Mesendoderm (in vitro differentiated cells): ENCODE measurements at regions not wholly inside any gene's neighbourhood (a gene's known extent, or its start where the extent isn't known, plus 50 kb on each side); places are given as distances from the start of the nearest gene placed in this dataset.
"Not testable (repeated sequence)": the region's sequence is repeated elsewhere in the genome, so short reads cannot be mapped to it uniquely, and the experiment has no call there.

Source experiments
- DNase-seq: peaks from one replicate; pipeline ENCODE4 v3.0.0; 2013
- H2AK5ac ChIP-seq: 2 replicates; pipeline ENCODE4 v1.6.1; 2013; ENCODE audit warnings: low read length, inconsistent platforms
- H2BK120ac ChIP-seq: 2 replicates; pipeline ENCODE4 v1.6.1; 2013; ENCODE audit warnings: low read depth, mild to moderate bottlenecking, low read length, moderate library complexity, mixed read lengths
- H2BK15ac ChIP-seq: replicated peaks from 2 replicates; pipeline ENCODE4 v1.6.1; 2013; ENCODE audit warnings: low read depth, mild to moderate bottlenecking, moderate library complexity
- H2BK5ac ChIP-seq: 2 replicates; pipeline ENCODE4 v1.6.1; 2013; ENCODE audit warnings: low read length, inconsistent platforms
- H3K18ac ChIP-seq: 2 replicates; pipeline ENCODE4 v1.6.1; 2013; ENCODE audit warnings: mild to moderate bottlenecking, low read length, mixed read lengths
- H3K23ac ChIP-seq: one replicate; pipeline ENCODE4 v1.6.1; 2013; ENCODE audit warnings: low read length
- H3K27ac ChIP-seq: 2 replicates; pipeline ENCODE4 v1.5.1; 2013; ENCODE audit warnings: low read depth, mild to moderate bottlenecking, inconsistent platforms, low read length, moderate library complexity
- H3K27me3 ChIP-seq: 2 replicates; pipeline ENCODE4 v1.6.1; 2013; ENCODE audit warnings: low read length, control low read depth, mild to moderate bottlenecking, inconsistent platforms; ENCODE audit not compliant: insufficient read depth, poor library complexity
- H3K36me3 ChIP-seq: 2 replicates; pipeline ENCODE4 v1.6.1; 2013; ENCODE audit warnings: low read length, inconsistent platforms; ENCODE audit not compliant: control insufficient read depth, insufficient read depth
- H3K4ac ChIP-seq: one replicate; pipeline ENCODE4 v1.6.1; 2013; ENCODE audit warnings: low read depth, mild to moderate bottlenecking, low read length, moderate library complexity
- H3K4me1 ChIP-seq: 2 replicates; pipeline ENCODE4 v1.6.1; 2013; ENCODE audit warnings: low read depth, low read length, inconsistent platforms; ENCODE audit not compliant: control insufficient read depth
- H3K4me2 ChIP-seq: 2 replicates; pipeline ENCODE4 v1.6.1; 2013; ENCODE audit warnings: low read length
- H3K4me3 ChIP-seq: 2 replicates; pipeline ENCODE4 v1.5.1; 2013; ENCODE audit warnings: mild to moderate bottlenecking, low read length
- H3K56ac ChIP-seq: one replicate; pipeline ENCODE4 v1.6.1; 2013; ENCODE audit warnings: low read length
- H3K79me1 ChIP-seq: 2 replicates; pipeline ENCODE4 v1.6.1; 2013; ENCODE audit warnings: low read length, inconsistent platforms
- H3K79me2 ChIP-seq: 2 replicates; pipeline ENCODE4 v1.6.1; 2013; ENCODE audit warnings: mild to moderate bottlenecking, low read length; ENCODE audit not compliant: control insufficient read depth, insufficient read depth
- H3K9ac ChIP-seq: 2 replicates; pipeline ENCODE4 v1.6.1; 2013; ENCODE audit warnings: low read length, inconsistent platforms
- H4K5ac ChIP-seq: one replicate; pipeline ENCODE4 v1.6.1; 2013; ENCODE audit warnings: low read length
- H4K8ac ChIP-seq: one replicate; pipeline ENCODE4 v1.6.1; 2013; ENCODE audit warnings: low read depth, mild to moderate bottlenecking, control low read depth, low read length, moderate library complexity
- WGBS: extraction: QIAGEN DNeasy Blood & Tissue Kit; methylation state at CpG from one replicate; pipeline ENCODE4 v1.1.7; 2013; ENCODE audit warnings: low lambda C conversion rate, missing lambda C conversion rate; ENCODE audit not compliant: insufficient coverage; ENCODE audit errors: extremely low coverage; 5-methylcytosine and 5-hydroxymethylcytosine counted together

DNA sequence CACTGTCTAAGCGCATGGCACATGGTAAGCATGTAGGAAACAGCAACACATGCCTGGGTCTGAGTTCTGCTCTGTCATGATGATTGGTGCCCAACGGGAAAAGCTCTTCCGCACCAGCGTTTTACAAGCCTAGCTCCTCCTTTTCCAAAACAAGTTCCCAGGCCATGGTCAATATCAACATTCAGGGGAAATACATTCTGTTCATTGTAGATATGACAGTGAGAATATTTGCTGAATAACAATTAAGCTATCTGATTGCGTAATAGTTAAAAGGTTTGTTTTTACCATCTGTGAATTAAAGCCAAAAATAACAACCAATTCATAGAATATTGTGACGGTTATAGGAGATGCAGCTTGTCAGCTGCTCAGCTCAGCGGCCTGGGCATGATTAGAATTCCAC, 404.3 kb upstream of the SLC35B3 start:
- H3K23ac ChIP-seq: no peak overlapping the region
- DNase-seq: no peak
- H3K36me3 ChIP-seq: no peaks in the 10 kb centered on the region
- H3K4me3 ChIP-seq: no peak overlapping the region
- H2BK15ac ChIP-seq: no peak overlapping the region
- no peak overlapping the region for H2BK5ac ChIP-seq
- H3K27me3 ChIP-seq: no peaks in the 10 kb centered on the region
- no peak overlapping the region for H3K4me2 ChIP-seq
- no peak overlapping the region for H3K9ac ChIP-seq
- no peaks in the 10 kb centered on the region for H3K79me1 ChIP-seq
- H4K8ac ChIP-seq: no peak overlapping the region
- no peak overlapping the region for H2BK120ac ChIP-seq
- no peak overlapping the region for H2AK5ac ChIP-seq
- H3K56ac ChIP-seq: no peak overlapping the region
- H3K18ac ChIP-seq: no peak overlapping the region
- H3K4me1 ChIP-seq: no peaks in the 10 kb centered on the region
- no peak overlapping the region for H4K5ac ChIP-seq
- no peak overlapping the region for H3K27ac ChIP-seq
- no peak overlapping the region for H3K4ac ChIP-seq
- no peaks in the 10 kb centered on the region for H3K79me2 ChIP-seq
- WGBS: no CpG with 5 or more reads among the region's 7 CpGs

DNA sequence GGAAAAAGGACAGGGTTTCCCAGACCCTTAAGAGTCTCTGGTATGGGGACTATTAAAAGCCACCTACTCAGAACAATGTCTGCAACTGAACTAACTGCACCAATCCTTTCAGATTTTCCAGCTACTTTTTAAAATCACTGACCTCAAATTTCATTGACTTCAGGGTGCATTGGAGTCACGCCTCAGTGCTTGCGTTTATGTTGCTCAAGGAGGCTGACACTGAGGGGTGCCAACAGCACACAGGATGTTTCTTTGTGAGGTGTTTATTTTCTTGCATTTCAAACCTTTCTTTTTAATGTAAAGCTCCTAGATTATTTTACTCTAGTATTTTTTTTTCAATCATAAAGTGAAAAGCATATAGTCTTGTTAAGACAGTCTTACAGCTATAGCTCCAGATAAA, 402.0 kb upstream of the SLC35B3 start:
- Histone ChIP-seq H4K8ac (no peak overlapping the region), H2BK120ac (no peak overlapping the region), H3K27me3 (no peaks in the 10 kb centered on the region), H3K56ac (no peak overlapping the region), H3K79me1 (no peaks in the 10 kb centered on the region), H3K9ac (no peak overlapping the region), H3K23ac (no peak overlapping the region), H3K4ac (no peak overlapping the region), H3K4me1 (no peaks in the 10 kb centered on the region), H2BK15ac (no peak overlapping the region), H3K4me3 (no peak overlapping the region), H3K79me2 (no peaks in the 10 kb centered on the region), H3K27ac (no peak overlapping the region), H2BK5ac (no peak overlapping the region), H4K5ac (no peak overlapping the region), H3K36me3 (no peaks in the 10 kb centered on the region), H2AK5ac (no peak overlapping the region), H3K18ac (no peak overlapping the region), H3K4me2 (no peak overlapping the region)
- DNase-seq: no peak
- WGBS: no CpG with 5 or more reads among the region's 2 CpGs

DNA sequence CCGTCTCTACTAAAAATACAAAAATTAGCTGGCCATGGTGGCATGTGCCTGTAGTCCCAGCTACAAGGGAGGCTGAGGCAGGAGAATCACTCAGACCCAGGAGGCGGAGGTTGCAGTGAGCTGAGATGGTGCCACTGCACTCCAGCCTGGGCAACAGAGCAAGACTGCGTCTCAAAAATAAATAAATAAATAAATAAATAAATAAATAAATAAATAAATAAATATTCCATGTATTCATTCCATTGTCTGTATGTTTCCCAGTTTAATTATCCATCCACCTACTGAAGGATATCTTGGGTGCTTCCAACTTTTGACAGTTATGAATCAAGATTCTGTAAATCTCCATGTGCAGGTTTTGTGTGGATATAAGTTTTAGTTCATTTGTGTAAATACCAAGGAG, 397.4 kb upstream of the SLC35B3 start:
- H3K4me2 ChIP-seq, H3K4me3 ChIP-seq, H3K4ac ChIP-seq, H2BK15ac ChIP-seq, H4K8ac ChIP-seq, H3K18ac ChIP-seq, H3K79me1 ChIP-seq, H3K4me1 ChIP-seq, H3K23ac ChIP-seq, H3K9ac ChIP-seq, H3K79me2 ChIP-seq, H3K36me3 ChIP-seq, H2AK5ac ChIP-seq, H2BK120ac ChIP-seq, DNase-seq, H3K56ac ChIP-seq, H2BK5ac ChIP-seq, H3K27ac ChIP-seq, H4K5ac ChIP-seq, H3K27me3 ChIP-seq: not testable (repeated sequence)
- no CpG with 5 or more reads among the region's 3 CpGs for WGBS

DNA sequence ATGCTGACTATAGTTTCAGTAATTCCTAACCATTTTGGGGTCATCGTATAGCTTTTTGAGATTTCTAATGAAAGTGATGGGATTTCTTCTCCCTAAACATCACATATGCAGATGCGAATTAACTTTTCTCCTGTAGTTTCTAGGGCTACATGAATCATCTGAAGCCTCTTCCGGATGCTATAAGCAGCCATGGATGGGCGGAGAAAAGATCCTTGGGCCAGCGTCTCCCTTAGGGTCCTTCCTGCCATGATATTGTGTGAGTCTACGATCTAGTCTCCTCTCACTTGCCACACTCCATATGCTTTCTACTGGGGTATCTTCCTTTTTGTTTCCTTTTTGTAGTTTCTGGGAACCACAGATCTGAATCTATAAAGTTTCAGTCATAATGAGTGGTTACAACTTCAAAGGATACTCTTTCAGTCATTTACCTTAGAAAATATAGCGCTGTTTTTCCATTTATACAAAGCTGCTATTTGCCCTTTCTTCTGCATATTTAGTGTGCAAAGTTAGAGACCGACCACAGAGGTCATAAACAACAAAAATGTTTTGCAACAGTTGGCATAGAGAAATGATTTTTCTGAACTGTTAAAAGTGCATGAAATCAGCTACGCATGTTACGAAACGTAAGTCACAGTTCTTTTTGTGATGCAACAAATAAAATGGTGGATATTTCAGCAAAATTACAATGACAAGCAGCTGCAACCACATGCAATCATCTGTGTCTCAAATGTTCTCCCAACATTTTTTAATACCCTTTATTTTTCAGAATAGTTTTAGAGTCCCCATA, 396.2 kb upstream of the SLC35B3 start:
- Histone ChIP-seq H3K4me2 (no peak overlapping the region), H2BK120ac (no peak overlapping the region), H2BK5ac (no peak overlapping the region), H3K4me1 (no peaks in the 10 kb centered on the region), H3K9ac (no peak overlapping the region), H3K23ac (no peak overlapping the region), H3K36me3 (no peaks in the 10 kb centered on the region), H4K5ac (no peak overlapping the region), H4K8ac (no peak overlapping the region), H3K4me3 (no peak overlapping the region), H3K4ac (no peak overlapping the region), H3K27me3 (no peaks in the 10 kb centered on the region), H3K56ac (no peak overlapping the region), H3K27ac (no peak overlapping the region), H2AK5ac (no peak overlapping the region), H2BK15ac (no peak overlapping the region), H3K79me2 (no peaks in the 10 kb centered on the region), H3K79me1 (no peaks in the 10 kb centered on the region), H3K18ac (no peak overlapping the region)
- no CpG with 5 or more reads among the region's 11 CpGs for WGBS
- DNase-seq: no peak

DNA sequence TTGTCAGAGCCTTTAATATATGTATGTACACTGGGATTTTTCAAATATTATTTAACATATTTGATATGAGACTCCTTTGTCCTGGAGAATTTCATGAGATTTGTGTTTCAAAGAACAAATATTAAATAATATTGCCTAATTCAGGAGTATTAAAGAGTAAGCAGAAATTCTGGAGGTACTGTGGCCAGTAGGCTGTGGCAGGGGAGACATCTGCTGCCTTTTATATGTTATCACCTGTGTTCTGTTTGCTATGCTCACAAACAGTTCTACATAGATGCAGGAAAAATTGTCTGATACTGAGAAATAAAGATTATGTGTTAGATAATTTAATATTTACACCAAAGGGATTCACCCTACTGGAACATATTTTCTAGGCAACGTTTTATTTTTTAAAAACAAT, 395.4 kb upstream of the SLC35B3 start:
- no peak overlapping the region for H3K27ac ChIP-seq
- no peak overlapping the region for H3K23ac ChIP-seq
- no peak overlapping the region for H2BK120ac ChIP-seq
- H3K4me2 ChIP-seq: no peak overlapping the region
- H3K79me1 ChIP-seq: no peaks in the 10 kb centered on the region
- DNase-seq: no peak
- no CpG with 5 or more reads among the region's 1 CpG for WGBS
- H3K27me3 ChIP-seq: no peaks in the 10 kb centered on the region
- no peak overlapping the region for H2BK15ac ChIP-seq
- H3K4me3 ChIP-seq: no peak overlapping the region
- no peak overlapping the region for H4K8ac ChIP-seq
- H2BK5ac ChIP-seq: no peak overlapping the region
- H3K36me3 ChIP-seq: no peaks in the 10 kb centered on the region
- no peaks in the 10 kb centered on the region for H3K79me2 ChIP-seq
- H3K9ac ChIP-seq: no peak overlapping the region
- H3K18ac ChIP-seq: no peak overlapping the region
- no peak overlapping the region for H4K5ac ChIP-seq
- no peak overlapping the region for H3K56ac ChIP-seq
- H2AK5ac ChIP-seq: no peak overlapping the region
- no peak overlapping the region for H3K4ac ChIP-seq
- no peaks in the 10 kb centered on the region for H3K4me1 ChIP-seq

DNA sequence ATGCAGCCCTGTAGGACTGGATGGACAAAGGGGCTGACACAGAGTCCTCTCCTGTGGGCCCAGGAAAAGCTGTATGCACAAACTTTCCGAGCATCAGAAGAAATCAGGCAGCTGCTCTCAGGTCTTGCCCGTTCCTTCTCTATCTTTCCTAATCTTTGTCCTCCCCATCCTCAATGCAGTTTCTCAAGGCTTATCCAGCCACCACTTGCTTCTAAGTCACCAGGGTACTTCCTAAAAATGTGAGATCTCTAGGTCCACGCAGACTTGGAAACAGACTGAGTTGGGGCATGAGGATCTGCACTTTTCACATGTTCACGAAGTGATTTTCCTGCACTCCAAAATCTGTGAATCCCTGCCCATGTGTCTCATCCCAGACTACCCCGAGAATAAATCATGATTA, 394.5 kb upstream of the SLC35B3 start:
- no CpG with 5 or more reads among the region's 5 CpGs for WGBS
- Histone ChIP-seq H3K79me2 (no peaks in the 10 kb centered on the region), H2BK120ac (no peak overlapping the region), H3K79me1 (no peaks in the 10 kb centered on the region), H4K8ac (no peak overlapping the region), H3K4ac (no peak overlapping the region), H3K4me3 (no peak overlapping the region), H3K56ac (no peak overlapping the region), H3K4me1 (no peaks in the 10 kb centered on the region), H3K27me3 (no peaks in the 10 kb centered on the region), H2BK5ac (no peak overlapping the region), H3K4me2 (no peak overlapping the region), H3K36me3 (no peaks in the 10 kb centered on the region), H3K23ac (no peak overlapping the region), H3K18ac (no peak overlapping the region), H2AK5ac (no peak overlapping the region), H3K27ac (no peak overlapping the region), H3K9ac (no peak overlapping the region), H4K5ac (no peak overlapping the region), H2BK15ac (no peak overlapping the region)
- DNase-seq: no peak
